HEK293 (cell line): ENCODE measurements at regions not wholly inside any gene's neighbourhood (a gene's known extent, or its start where the extent isn't known, plus 50 kb on each side); places are given as distances from the start of the nearest gene placed in this dataset.

Source experiments
- FEZF1 ChIP-seq: fragments of 450-650 bp; formaldehyde crosslinking; IDR thresholded peaks from 2 replicates; pipeline ENCODE4 v1.5.1; 2016; ENCODE audit warnings: missing biosample characterization, missing genetic modification characterization
- GLIS1 ChIP-seq: fragments of 450-650 bp; formaldehyde crosslinking; IDR thresholded peaks from 2 replicates; pipeline ENCODE4 v1.5.1; 2016; ENCODE audit warnings: missing biosample characterization, missing genetic modification characterization
- HOXC10 ChIP-seq: sonication (generic); formaldehyde crosslinking; IDR thresholded peaks from 2 replicates; pipeline ENCODE4 v1.8.1; 2023; ENCODE audit warnings: mild to moderate bottlenecking, missing genetic modification reagents
- INSM2 ChIP-seq: fragments of 450-650 bp; formaldehyde crosslinking; IDR thresholded peaks from 2 replicates; pipeline ENCODE4 v1.5.1; 2016; ENCODE audit warnings: missing biosample characterization, missing genetic modification characterization
- KLF16 ChIP-seq: fragments of 450-650 bp; formaldehyde crosslinking; IDR thresholded peaks from 2 replicates; pipeline ENCODE4 v1.5.1; 2017; ENCODE audit warnings: missing biosample characterization, missing genetic modification characterization
- MYNN ChIP-seq: fragments of 450-650 bp; formaldehyde crosslinking; IDR thresholded peaks from 2 replicates; pipeline ENCODE4 v1.5.1; 2016; ENCODE audit warnings: missing biosample characterization, missing genetic modification characterization, borderline replicate concordance
- REPIN1 ChIP-seq: fragments of 450-650 bp; formaldehyde crosslinking; IDR thresholded peaks from 2 replicates; pipeline ENCODE4 v1.5.1; 2017; ENCODE audit warnings: missing biosample characterization, missing genetic modification characterization, low read depth
- SALL2 ChIP-seq: fragments of 450-650 bp; formaldehyde crosslinking; IDR thresholded peaks from 2 replicates; pipeline ENCODE4 v1.5.0; 2017; ENCODE audit warnings: missing biosample characterization, mild to moderate bottlenecking, missing genetic modification characterization, borderline replicate concordance
- SP7 ChIP-seq: fragments of 450-650 bp; formaldehyde crosslinking; IDR thresholded peaks from 2 replicates; pipeline ENCODE4 v1.5.1; 2016; ENCODE audit warnings: missing biosample characterization, missing genetic modification characterization
- ZBTB17 ChIP-seq: fragments of 450-650 bp; formaldehyde crosslinking; IDR thresholded peaks from 2 replicates; pipeline ENCODE4 v1.5.1; 2016; ENCODE audit warnings: missing biosample characterization, missing genetic modification characterization
- ZBTB48 ChIP-seq: fragments of 450-650 bp; formaldehyde crosslinking; IDR thresholded peaks from 2 replicates; pipeline ENCODE4 v1.5.1; 2016; ENCODE audit warnings: missing biosample characterization, missing genetic modification characterization
- ZBTB49 ChIP-seq: fragments of 450-650 bp; formaldehyde crosslinking; IDR thresholded peaks from 2 replicates; pipeline ENCODE4 v1.5.1; 2016; ENCODE audit warnings: missing biosample characterization, missing genetic modification characterization, low read depth
- ZNF10 ChIP-seq: fragments of 450-650 bp; formaldehyde crosslinking; IDR thresholded peaks from 2 replicates; pipeline ENCODE4 v1.5.1; 2017; ENCODE audit warnings: missing biosample characterization, missing genetic modification characterization
- ZNF155 ChIP-seq: fragments of 450-650 bp; formaldehyde crosslinking; IDR thresholded peaks from 2 replicates; pipeline ENCODE4 v1.5.1; 2016; ENCODE audit warnings: missing biosample characterization, missing genetic modification characterization
- ZNF223 ChIP-seq: fragments of 450-650 bp; formaldehyde crosslinking; IDR thresholded peaks from 2 replicates; pipeline ENCODE4 v1.5.1; 2016; ENCODE audit warnings: missing biosample characterization, missing genetic modification characterization
- ZNF23 ChIP-seq: fragments of 450-650 bp; formaldehyde crosslinking; IDR thresholded peaks from 2 replicates; pipeline ENCODE4 v1.5.1; 2016; ENCODE audit warnings: missing biosample characterization, missing genetic modification characterization, borderline replicate concordance
- ZNF292 ChIP-seq: fragments of 450-650 bp; formaldehyde crosslinking; IDR thresholded peaks from 2 replicates; pipeline ENCODE4 v1.5.1; 2016; ENCODE audit warnings: low read depth, missing biosample characterization, missing genetic modification characterization, borderline replicate concordance
- ZNF302 ChIP-seq: fragments of 450-650 bp; formaldehyde crosslinking; IDR thresholded peaks from 2 replicates; pipeline ENCODE4 v1.5.1; 2016; ENCODE audit warnings: missing biosample characterization, missing genetic modification characterization, low read depth
- ZNF350 ChIP-seq: fragments of 450-650 bp; formaldehyde crosslinking; IDR thresholded peaks from 2 replicates; pipeline ENCODE4 v1.5.0; 2017; ENCODE audit warnings: missing biosample characterization, mild to moderate bottlenecking, missing genetic modification characterization
- ZNF416 ChIP-seq: fragments of 450-650 bp; formaldehyde crosslinking; IDR thresholded peaks from 2 replicates; pipeline ENCODE4 v1.5.1; 2016; ENCODE audit warnings: missing biosample characterization, missing genetic modification characterization
- ZNF473 ChIP-seq: fragments of 450-650 bp; formaldehyde crosslinking; IDR thresholded peaks from 2 replicates; pipeline ENCODE4 v1.5.1; 2017; ENCODE audit warnings: missing biosample characterization, missing genetic modification characterization
- ZNF514 ChIP-seq: fragments of 450-650 bp; formaldehyde crosslinking; IDR thresholded peaks from 2 replicates; pipeline ENCODE4 v1.5.1; 2016; ENCODE audit warnings: missing biosample characterization, missing genetic modification characterization
- ZNF529 ChIP-seq: fragments of 450-650 bp; formaldehyde crosslinking; IDR thresholded peaks from 2 replicates; pipeline ENCODE4 v1.5.1; 2017; ENCODE audit warnings: missing genetic modification characterization, missing biosample characterization; ENCODE audit not compliant: insufficient replicate concordance
- ZNF654 ChIP-seq: fragments of 450-650 bp; formaldehyde crosslinking; IDR thresholded peaks from 2 replicates; pipeline ENCODE4 v1.5.1; 2016; ENCODE audit warnings: low read depth, missing biosample characterization, missing genetic modification characterization
- ZNF704 ChIP-seq: fragments of 450-650 bp; formaldehyde crosslinking; IDR thresholded peaks from 2 replicates; pipeline ENCODE4 v1.5.1; 2016; ENCODE audit warnings: missing biosample characterization, missing genetic modification characterization
- ZNF776 ChIP-seq: fragments of 450-650 bp; formaldehyde crosslinking; IDR thresholded peaks from 2 replicates; pipeline ENCODE4 v1.5.0; 2017; ENCODE audit warnings: missing biosample characterization, missing genetic modification characterization, borderline replicate concordance
- ZSCAN16 ChIP-seq: fragments of 450-650 bp; formaldehyde crosslinking; IDR thresholded peaks from 2 replicates; pipeline ENCODE4 v1.5.1; 2016; ENCODE audit warnings: missing biosample characterization, missing genetic modification characterization
- ZSCAN18 ChIP-seq: fragments of 450-650 bp; formaldehyde crosslinking; IDR thresholded peaks from 2 replicates; pipeline ENCODE4 v1.5.1; 2016; ENCODE audit warnings: missing biosample characterization, missing genetic modification characterization
- ZSCAN23 ChIP-seq: fragments of 450-650 bp; formaldehyde crosslinking; IDR thresholded peaks from 2 replicates; pipeline ENCODE4 v1.5.1; 2016; ENCODE audit warnings: missing biosample characterization, missing genetic modification characterization
- TF ChIP-seq, protein P1 (sequence below): fragments of 450-650 bp; formaldehyde crosslinking; IDR thresholded peaks from 2 replicates; pipeline ENCODE4 v1.5.1; 2016; ENCODE audit warnings: missing biosample characterization, missing genetic modification characterization
- TF ChIP-seq, protein P2 (sequence below): fragments of 450-650 bp; IDR thresholded peaks from 2 replicates; pipeline ENCODE4 v1.5.1; 2018; ENCODE audit warnings: missing biosample characterization, mild to moderate bottlenecking, missing genetic modification characterization

DNA sequence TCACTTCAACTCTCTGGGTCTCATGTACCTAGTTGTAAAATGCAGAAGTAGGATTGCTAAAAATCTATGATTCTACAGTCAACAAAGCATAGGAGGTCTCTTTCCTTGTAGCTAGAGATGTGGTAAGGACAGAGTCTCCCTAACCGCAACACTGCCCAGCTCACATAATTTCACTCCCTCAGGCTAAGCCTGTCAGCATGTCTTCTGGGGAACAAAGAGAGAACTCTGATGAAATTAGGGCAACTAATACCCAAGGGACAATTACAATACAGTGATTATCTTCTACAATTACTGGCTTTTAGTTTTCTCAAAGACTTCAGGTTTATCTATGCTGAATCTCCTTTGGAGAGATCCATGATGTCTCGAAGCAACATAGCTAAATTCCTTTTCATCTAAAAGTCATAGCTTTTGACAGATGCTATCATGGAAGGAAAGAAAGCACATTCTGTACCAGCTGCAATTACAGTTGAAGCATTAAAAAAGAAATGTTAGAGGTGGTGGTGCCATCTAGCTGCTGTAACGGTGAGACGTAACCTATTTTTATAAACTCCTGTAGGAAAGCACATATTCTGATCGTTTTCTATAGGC lies 141.1 kb upstream of the TARS1 start (continued):
- TF ChIP-seq ZNF416 (tag by site-specific recombination), result no peak
- no peak for TF ChIP-seq ZNF23
- no peak for TF ChIP-seq SALL2 (tag by site-specific recombination)
- TF ChIP-seq ZNF514 (tag by site-specific recombination), result no peak
- no peak for TF ChIP-seq ZNF155
- no peak for TF ChIP-seq ZNF473
- TF ChIP-seq ZNF654 (tag by site-specific recombination), result peak; percentile 86
- TF ChIP-seq ZBTB49 (tag by site-specific recombination), result no peak
- TF ChIP-seq ZNF10 (tag by site-specific recombination), result no peak
- no peak for TF ChIP-seq ZNF776 (tag by site-specific recombination)
- TF ChIP-seq ZSCAN18, result no peak
- no peak for TF ChIP-seq ZNF292 (tag by site-specific recombination)
- peak; percentile 68 for TF ChIP-seq FEZF1
- no peak for TF ChIP-seq HOXC10
- TF ChIP-seq ZSCAN23 (tag by site-specific recombination), result no peak
- no peak for TF ChIP-seq ZSCAN16
- no peak for TF ChIP-seq ZNF350 (tag by site-specific recombination)
- TF ChIP-seq REPIN1 (tag by site-specific recombination), result no peak
- TF ChIP-seq INSM2, result no peak
- TF ChIP-seq ZBTB17, result peak; percentile 54
- TF ChIP-seq ZBTB48 (tag by site-specific recombination), result no peak
- no peak for TF ChIP-seq MYNN
- TF ChIP-seq ZNF302, result no peak
- no peak for TF ChIP-seq GLIS1 (tag by site-specific recombination)
- TF ChIP-seq, protein P1, sequence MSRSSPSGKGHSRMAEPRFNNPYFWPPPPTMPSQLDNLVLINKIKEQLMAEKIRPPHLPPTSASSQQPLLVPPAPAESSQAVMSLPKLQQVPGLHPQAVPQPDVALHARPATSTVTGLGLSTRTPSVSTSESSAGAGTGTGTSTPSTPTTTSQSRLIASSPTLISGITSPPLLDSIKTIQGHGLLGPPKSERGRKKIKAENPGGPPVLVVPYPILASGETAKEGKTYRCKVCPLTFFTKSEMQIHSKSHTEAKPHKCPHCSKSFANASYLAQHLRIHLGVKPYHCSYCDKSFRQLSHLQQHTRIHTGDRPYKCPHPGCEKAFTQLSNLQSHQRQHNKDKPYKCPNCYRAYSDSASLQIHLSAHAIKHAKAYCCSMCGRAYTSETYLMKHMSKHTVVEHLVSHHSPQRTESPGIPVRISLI, result no peak
- no peak for TF ChIP-seq SP7
- no peak for TF ChIP-seq ZNF529 (tag by site-specific recombination)
- TF ChIP-seq KLF16 (tag by site-specific recombination), result no peak
- no peak for TF ChIP-seq ZNF704 (tag by site-specific recombination)
- TF ChIP-seq ZNF223, result no peak
- TF ChIP-seq, protein P2, sequence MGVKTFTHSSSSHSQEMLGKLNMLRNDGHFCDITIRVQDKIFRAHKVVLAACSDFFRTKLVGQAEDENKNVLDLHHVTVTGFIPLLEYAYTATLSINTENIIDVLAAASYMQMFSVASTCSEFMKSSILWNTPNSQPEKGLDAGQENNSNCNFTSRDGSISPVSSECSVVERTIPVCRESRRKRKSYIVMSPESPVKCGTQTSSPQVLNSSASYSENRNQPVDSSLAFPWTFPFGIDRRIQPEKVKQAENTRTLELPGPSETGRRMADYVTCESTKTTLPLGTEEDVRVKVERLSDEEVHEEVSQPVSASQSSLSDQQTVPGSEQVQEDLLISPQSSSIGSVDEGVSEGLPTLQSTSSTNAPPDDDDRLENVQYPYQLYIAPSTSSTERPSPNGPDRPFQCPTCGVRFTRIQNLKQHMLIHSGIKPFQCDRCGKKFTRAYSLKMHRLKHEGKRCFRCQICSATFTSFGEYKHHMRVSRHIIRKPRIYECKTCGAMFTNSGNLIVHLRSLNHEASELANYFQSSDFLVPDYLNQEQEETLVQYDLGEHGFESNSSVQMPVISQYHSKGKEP (tag by site-specific recombination), result peak; percentile 49; the same call in 1 of the 2 replicates
